ENCODE measurements at regions not wholly inside any gene's neighbourhood (a gene's known extent, or its start where the extent isn't known, plus 50 kb on each side); places are given as distances from the start of the nearest gene placed in this dataset.

DNA sequence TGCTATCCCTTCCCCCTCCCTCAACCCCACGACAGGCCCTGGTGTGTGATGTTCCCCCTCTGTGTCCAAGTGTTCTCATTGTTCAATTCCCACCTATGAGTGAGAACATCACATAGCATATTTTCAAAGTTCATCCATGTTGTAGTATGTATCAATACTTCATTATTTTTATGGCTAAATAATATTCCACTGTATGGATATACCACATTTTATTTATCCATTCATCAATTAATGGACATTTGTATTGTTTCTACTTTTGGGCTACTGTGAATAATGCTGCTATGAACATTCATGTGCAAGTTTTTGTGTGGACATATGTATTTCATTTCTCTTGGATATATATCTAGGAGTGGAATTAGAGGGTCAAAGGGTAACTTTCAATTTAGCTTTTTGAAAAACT is 58.7 kb upstream of the ARMC2 start:
- Histone ChIP-seq H3F3A (ENCODE audit: insufficient read depth, low read length) (no peaks in the 10 kb centered on the region), H3K9me2 (ENCODE audit: low read depth, low read length) (no peaks in the 10 kb centered on the region), H3K79me2 (ENCODE audit: insufficient read depth, low read length) (no peaks in the 10 kb centered on the region), H3K4me3 (ENCODE audit: low read depth, low read length, poor library complexity, severe bottlenecking) (no peak overlapping the region), H3K4me2 (ENCODE audit: low read length) (no peak overlapping the region), H3K9me3 (ENCODE audit: low read length) (no peaks in the 10 kb centered on the region), H3K4me1 (ENCODE audit: insufficient read depth, low read length, severe bottlenecking) (no peaks in the 10 kb centered on the region), H2AFZ (ENCODE audit: low read length) (no peak overlapping the region), H3K9ac (ENCODE audit: low read length) (no peak overlapping the region), H4K20me1 (ENCODE audit: insufficient read depth, low read length) (no peaks in the 10 kb centered on the region), H3K27ac (ENCODE audit: low read depth, low read length, poor library complexity, severe bottlenecking) (no peak overlapping the region), H3K36me3 (ENCODE audit: insufficient read depth, low read length) (no peaks in the 10 kb centered on the region), H3K27me3 (ENCODE audit: insufficient read depth, low read length) (no peaks in the 10 kb centered on the region; the same call in 1 of the 2 replicates)
- TF ChIP-seq, protein P1, sequence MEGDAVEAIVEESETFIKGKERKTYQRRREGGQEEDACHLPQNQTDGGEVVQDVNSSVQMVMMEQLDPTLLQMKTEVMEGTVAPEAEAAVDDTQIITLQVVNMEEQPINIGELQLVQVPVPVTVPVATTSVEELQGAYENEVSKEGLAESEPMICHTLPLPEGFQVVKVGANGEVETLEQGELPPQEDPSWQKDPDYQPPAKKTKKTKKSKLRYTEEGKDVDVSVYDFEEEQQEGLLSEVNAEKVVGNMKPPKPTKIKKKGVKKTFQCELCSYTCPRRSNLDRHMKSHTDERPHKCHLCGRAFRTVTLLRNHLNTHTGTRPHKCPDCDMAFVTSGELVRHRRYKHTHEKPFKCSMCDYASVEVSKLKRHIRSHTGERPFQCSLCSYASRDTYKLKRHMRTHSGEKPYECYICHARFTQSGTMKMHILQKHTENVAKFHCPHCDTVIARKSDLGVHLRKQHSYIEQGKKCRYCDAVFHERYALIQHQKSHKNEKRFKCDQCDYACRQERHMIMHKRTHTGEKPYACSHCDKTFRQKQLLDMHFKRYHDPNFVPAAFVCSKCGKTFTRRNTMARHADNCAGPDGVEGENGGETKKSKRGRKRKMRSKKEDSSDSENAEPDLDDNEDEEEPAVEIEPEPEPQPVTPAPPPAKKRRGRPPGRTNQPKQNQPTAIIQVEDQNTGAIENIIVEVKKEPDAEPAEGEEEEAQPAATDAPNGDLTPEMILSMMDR (IDR thresholded peaks at IDR 0.05; ENCODE audit: low read length): no peak
- TF ChIP-seq EZH2 (IDR thresholded peaks at IDR 0.05; ENCODE audit: borderline replicate concordance, low read length): no peak

DNA sequence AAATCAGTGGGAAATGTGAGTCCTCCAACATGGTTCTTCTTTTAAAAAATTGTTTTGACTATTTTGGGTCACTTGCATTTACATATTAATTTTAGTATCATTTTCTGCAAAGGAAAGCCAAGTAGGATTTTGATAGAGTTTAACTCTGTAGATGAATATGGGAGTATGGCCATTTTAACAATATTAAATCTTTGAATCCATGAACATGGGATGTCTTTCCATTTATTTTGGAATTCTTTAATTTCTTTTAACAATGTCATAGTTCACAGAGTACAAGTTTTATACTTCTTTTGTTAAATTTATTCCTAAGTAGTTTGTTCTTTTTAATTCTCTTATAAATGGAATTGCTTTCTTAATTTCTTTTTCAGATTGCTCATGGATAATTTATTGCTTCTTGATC is 56.5 kb upstream of the ARMC2 start:
- Histone ChIP-seq H3K9me3 (ENCODE audit: low read length) (no peaks in the 10 kb centered on the region), H4K20me1 (ENCODE audit: insufficient read depth, low read length) (no peaks in the 10 kb centered on the region), H3K27ac (ENCODE audit: low read depth, low read length, poor library complexity, severe bottlenecking) (no peak overlapping the region), H2AFZ (ENCODE audit: low read length) (no peak overlapping the region), H3K79me2 (ENCODE audit: insufficient read depth, low read length) (no peaks in the 10 kb centered on the region), H3K4me1 (ENCODE audit: insufficient read depth, low read length, severe bottlenecking) (no peaks in the 10 kb centered on the region), H3K9ac (ENCODE audit: low read length) (no peak overlapping the region), H3F3A (ENCODE audit: insufficient read depth, low read length) (no peaks in the 10 kb centered on the region), H3K4me2 (ENCODE audit: low read length) (no peak overlapping the region), H3K27me3 (ENCODE audit: insufficient read depth, low read length) (no peaks in the 10 kb centered on the region; the same call in 1 of the 2 replicates), H3K4me3 (ENCODE audit: low read depth, low read length, poor library complexity, severe bottlenecking) (no peak overlapping the region), H3K36me3 (ENCODE audit: insufficient read depth, low read length) (no peaks in the 10 kb centered on the region), H3K9me2 (ENCODE audit: low read depth, low read length) (no peaks in the 10 kb centered on the region)
- TF ChIP-seq, protein P1 (IDR thresholded peaks at IDR 0.05; ENCODE audit: low read length): no peak
- no peak for TF ChIP-seq EZH2 (IDR thresholded peaks at IDR 0.05; ENCODE audit: borderline replicate concordance, low read length)

DNA sequence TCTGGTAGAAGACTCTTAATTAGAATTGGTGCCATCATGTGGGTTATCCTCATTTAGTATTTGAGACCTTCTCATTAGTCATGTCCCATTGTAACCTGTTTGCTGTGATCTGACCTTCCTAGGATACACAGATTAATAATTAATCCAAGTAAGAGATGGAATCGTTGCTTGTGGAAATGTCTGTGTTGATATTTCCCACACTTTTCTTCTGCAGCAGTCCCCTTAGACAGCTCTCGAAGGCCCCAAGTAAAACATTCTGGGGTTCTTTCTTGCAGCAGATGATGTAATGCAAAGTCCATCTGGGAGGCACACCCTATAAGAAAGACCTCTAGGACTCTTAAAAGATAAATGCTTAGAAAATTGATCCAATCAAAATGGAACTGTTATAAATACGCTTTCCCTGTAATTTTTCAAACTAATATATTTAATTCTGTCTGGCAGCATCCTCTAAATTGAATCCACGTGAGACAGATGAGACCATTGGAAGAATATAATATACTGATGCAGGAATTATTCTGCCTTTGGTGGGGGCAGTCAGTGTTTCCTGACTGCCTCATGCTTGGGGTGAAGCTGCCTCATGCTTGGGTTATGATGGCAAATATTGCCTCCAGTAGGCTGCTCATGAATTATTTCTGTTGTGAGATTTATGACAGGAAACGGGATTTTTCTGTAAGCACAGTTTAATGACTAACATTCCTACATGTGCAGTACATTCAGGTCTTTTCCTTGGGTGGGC is 54.5 kb upstream of the ARMC2 start:
- H3K4me2 ChIP-seq (ENCODE audit: low read length): no peak overlapping the region
- no peaks in the 10 kb centered on the region for H3K36me3 ChIP-seq (ENCODE audit: insufficient read depth, low read length)
- H3F3A ChIP-seq (ENCODE audit: insufficient read depth, low read length): no peaks in the 10 kb centered on the region
- H3K27ac ChIP-seq (ENCODE audit: low read depth, low read length, poor library complexity, severe bottlenecking): no peak overlapping the region
- no peaks in the 10 kb centered on the region for H3K79me2 ChIP-seq (ENCODE audit: insufficient read depth, low read length)
- no peak overlapping the region for H3K9ac ChIP-seq (ENCODE audit: low read length)
- H3K4me3 ChIP-seq (ENCODE audit: low read depth, low read length, poor library complexity, severe bottlenecking): no peak overlapping the region
- no peaks in the 10 kb centered on the region for H3K9me2 ChIP-seq (ENCODE audit: low read depth, low read length)
- H3K27me3 ChIP-seq (ENCODE audit: insufficient read depth, low read length): no peaks in the 10 kb centered on the region; the same call in 1 of the 2 replicates
- H3K4me1 ChIP-seq (ENCODE audit: insufficient read depth, low read length, severe bottlenecking): no peaks in the 10 kb centered on the region
- H2AFZ ChIP-seq (ENCODE audit: low read length): no peak overlapping the region
- no peak for TF ChIP-seq EZH2 (IDR thresholded peaks at IDR 0.05; ENCODE audit: borderline replicate concordance, low read length)
- TF ChIP-seq, protein P1 (IDR thresholded peaks at IDR 0.05; ENCODE audit: low read length): no peak
- H3K9me3 ChIP-seq (ENCODE audit: low read length): no peaks in the 10 kb centered on the region
- H4K20me1 ChIP-seq (ENCODE audit: insufficient read depth, low read length): no peaks in the 10 kb centered on the region

Data from OCI-LY1 (cell line).